ENCODE measurements at regions not wholly inside any gene's neighbourhood (a gene's known extent, or its start where the extent isn't known, plus 50 kb on each side); places are given as distances from the start of the nearest gene placed in this dataset.

GRCh38 chr6:82118150-82118562, 129.4 kb downstream of the IBTK start:
- no peaks in the 10 kb centered on the region for H3K36me3 ChIP-seq (ENCODE audit: control insufficient read depth, low read length)
- no peaks in the 10 kb centered on the region for H3K27me3 ChIP-seq (ENCODE audit: control insufficient read depth, low read length)
- no peak overlapping the region for H3K4me2 ChIP-seq (ENCODE audit: low read length)
- no peaks in the 10 kb centered on the region for H3K9me3 ChIP-seq (ENCODE audit: control insufficient read depth, insufficient read depth, low read length)
- no peaks in the 10 kb centered on the region for H4K20me1 ChIP-seq (ENCODE audit: control insufficient read depth, insufficient read depth, low read depth, low read length)
- TF ChIP-seq, protein P1, sequence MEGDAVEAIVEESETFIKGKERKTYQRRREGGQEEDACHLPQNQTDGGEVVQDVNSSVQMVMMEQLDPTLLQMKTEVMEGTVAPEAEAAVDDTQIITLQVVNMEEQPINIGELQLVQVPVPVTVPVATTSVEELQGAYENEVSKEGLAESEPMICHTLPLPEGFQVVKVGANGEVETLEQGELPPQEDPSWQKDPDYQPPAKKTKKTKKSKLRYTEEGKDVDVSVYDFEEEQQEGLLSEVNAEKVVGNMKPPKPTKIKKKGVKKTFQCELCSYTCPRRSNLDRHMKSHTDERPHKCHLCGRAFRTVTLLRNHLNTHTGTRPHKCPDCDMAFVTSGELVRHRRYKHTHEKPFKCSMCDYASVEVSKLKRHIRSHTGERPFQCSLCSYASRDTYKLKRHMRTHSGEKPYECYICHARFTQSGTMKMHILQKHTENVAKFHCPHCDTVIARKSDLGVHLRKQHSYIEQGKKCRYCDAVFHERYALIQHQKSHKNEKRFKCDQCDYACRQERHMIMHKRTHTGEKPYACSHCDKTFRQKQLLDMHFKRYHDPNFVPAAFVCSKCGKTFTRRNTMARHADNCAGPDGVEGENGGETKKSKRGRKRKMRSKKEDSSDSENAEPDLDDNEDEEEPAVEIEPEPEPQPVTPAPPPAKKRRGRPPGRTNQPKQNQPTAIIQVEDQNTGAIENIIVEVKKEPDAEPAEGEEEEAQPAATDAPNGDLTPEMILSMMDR (IDR thresholded peaks at IDR 0.05; ENCODE audit: low read depth, low read length, poor library complexity, severe bottlenecking): no peak
- TF ChIP-seq EZH2phosphoT487 (IDR thresholded peaks at IDR 0.05; ENCODE audit: borderline replicate concordance, low read length): no peak
- H3K4me3 ChIP-seq (ENCODE audit: low read length): no peak overlapping the region
- no peaks in the 10 kb centered on the region for H3K4me1 ChIP-seq (ENCODE audit: control insufficient read depth, low read length)
- H3F3A ChIP-seq (ENCODE audit: control insufficient read depth, insufficient read depth): no peaks in the 10 kb centered on the region
- no peaks in the 10 kb centered on the region for H3K79me2 ChIP-seq (ENCODE audit: control insufficient read depth, low read length)
- H3K27ac ChIP-seq (ENCODE audit: low read depth, low read length): no peak overlapping the region
- H3K9me2 ChIP-seq (replicated peaks; ENCODE audit: control insufficient read depth, low read length): no peaks in the 10 kb centered on the region

DNA sequence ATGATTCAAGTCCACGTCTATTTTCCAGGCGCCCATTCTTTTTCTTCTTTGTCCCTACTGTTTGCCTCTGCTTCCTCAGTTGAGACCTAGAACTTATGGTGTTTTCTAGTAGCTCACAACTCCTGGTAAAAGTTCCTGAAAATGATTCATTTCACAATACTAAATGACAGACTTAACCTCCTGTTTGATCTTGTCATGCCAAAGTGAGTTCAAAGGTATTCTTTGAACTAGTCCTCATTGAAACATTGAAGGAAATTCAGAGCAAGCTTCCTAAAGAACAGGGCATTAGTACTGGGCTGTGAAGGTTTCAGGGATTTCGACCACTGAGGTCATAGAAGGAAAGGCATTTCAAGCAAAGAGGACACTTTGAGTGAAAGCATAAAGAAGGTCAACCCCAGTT, 132.8 kb downstream of the IBTK start:
- Histone ChIP-seq H3K4me1 (ENCODE audit: control insufficient read depth, low read length) (no peaks in the 10 kb centered on the region), H3K4me3 (ENCODE audit: low read length) (no peak overlapping the region), H3K9me2 (replicated peaks; ENCODE audit: control insufficient read depth, low read length) (no peaks in the 10 kb centered on the region), H3K27me3 (ENCODE audit: control insufficient read depth, low read length) (no peaks in the 10 kb centered on the region), H3K27ac (ENCODE audit: low read depth, low read length) (no peak overlapping the region), H3F3A (ENCODE audit: control insufficient read depth, insufficient read depth) (no peaks in the 10 kb centered on the region), H4K20me1 (ENCODE audit: control insufficient read depth, insufficient read depth, low read depth, low read length) (no peaks in the 10 kb centered on the region), H3K79me2 (ENCODE audit: control insufficient read depth, low read length) (no peaks in the 10 kb centered on the region), H3K4me2 (ENCODE audit: low read length) (no peak overlapping the region), H3K36me3 (ENCODE audit: control insufficient read depth, low read length) (no peaks in the 10 kb centered on the region), H3K9me3 (ENCODE audit: control insufficient read depth, insufficient read depth, low read length) (no peaks in the 10 kb centered on the region)
- TF ChIP-seq, protein P1 (IDR thresholded peaks at IDR 0.05; ENCODE audit: low read depth, low read length, poor library complexity, severe bottlenecking): no peak
- TF ChIP-seq EZH2phosphoT487 (IDR thresholded peaks at IDR 0.05; ENCODE audit: borderline replicate concordance, low read length): no peak

DNA sequence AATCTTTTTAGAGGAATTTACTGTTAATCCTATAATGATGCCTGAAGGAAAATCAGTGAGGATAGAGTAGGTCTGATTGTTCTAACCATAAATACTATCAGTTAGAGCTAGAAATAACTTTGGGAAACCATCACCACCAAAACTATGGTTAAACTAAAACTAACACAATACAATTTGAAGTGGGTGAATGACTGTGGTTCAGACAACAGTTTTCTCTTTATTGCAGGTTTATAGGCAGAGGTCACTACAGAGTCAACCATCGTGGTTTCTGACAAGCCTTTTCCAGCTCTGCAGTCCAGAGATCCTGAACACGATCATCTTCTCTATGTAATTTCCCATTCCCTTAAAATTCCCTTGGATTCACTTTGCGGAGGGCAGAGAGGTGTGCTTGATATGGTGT, 134.3 kb downstream of the IBTK start:
- Histone ChIP-seq H3K36me3 (ENCODE audit: control insufficient read depth, low read length) (no peaks in the 10 kb centered on the region), H3F3A (ENCODE audit: control insufficient read depth, insufficient read depth) (no peaks in the 10 kb centered on the region), H3K4me2 (ENCODE audit: low read length) (no peak overlapping the region), H3K27me3 (ENCODE audit: control insufficient read depth, low read length) (no peaks in the 10 kb centered on the region), H3K79me2 (ENCODE audit: control insufficient read depth, low read length) (no peaks in the 10 kb centered on the region), H3K9me2 (replicated peaks; ENCODE audit: control insufficient read depth, low read length) (no peaks in the 10 kb centered on the region), H4K20me1 (ENCODE audit: control insufficient read depth, insufficient read depth, low read depth, low read length) (no peaks in the 10 kb centered on the region), H3K9me3 (ENCODE audit: control insufficient read depth, insufficient read depth, low read length) (no peaks in the 10 kb centered on the region), H3K27ac (ENCODE audit: low read depth, low read length) (no peak overlapping the region), H3K4me3 (ENCODE audit: low read length) (no peak overlapping the region), H3K4me1 (ENCODE audit: control insufficient read depth, low read length) (no peaks in the 10 kb centered on the region)
- TF ChIP-seq, protein P1 (IDR thresholded peaks at IDR 0.05; ENCODE audit: low read depth, low read length, poor library complexity, severe bottlenecking): no peak
- TF ChIP-seq EZH2phosphoT487 (IDR thresholded peaks at IDR 0.05; ENCODE audit: borderline replicate concordance, low read length): no peak

- Histone ChIP-seq H3K9me3 (ENCODE audit: control insufficient read depth, insufficient read depth, low read length) (no peaks in the 10 kb centered on the region), H3K4me1 (ENCODE audit: control insufficient read depth, low read length) (no peaks in the 10 kb centered on the region), H3F3A (ENCODE audit: control insufficient read depth, insufficient read depth) (no peaks in the 10 kb centered on the region), H3K27ac (ENCODE audit: low read depth, low read length) (no peak overlapping the region), H3K9me2 (replicated peaks; ENCODE audit: control insufficient read depth, low read length) (no peaks in the 10 kb centered on the region), H4K20me1 (ENCODE audit: control insufficient read depth, insufficient read depth, low read depth, low read length) (no peaks in the 10 kb centered on the region), H3K27me3 (ENCODE audit: control insufficient read depth, low read length) (no peaks in the 10 kb centered on the region), H3K79me2 (ENCODE audit: control insufficient read depth, low read length) (no peaks in the 10 kb centered on the region), H3K36me3 (ENCODE audit: control insufficient read depth, low read length) (no peaks in the 10 kb centered on the region), H3K4me2 (ENCODE audit: low read length) (no peak overlapping the region), H3K4me3 (ENCODE audit: low read length) (no peak overlapping the region)
- TF ChIP-seq EZH2phosphoT487 (IDR thresholded peaks at IDR 0.05; ENCODE audit: borderline replicate concordance, low read length): no peak
- TF ChIP-seq, protein P1 (IDR thresholded peaks at IDR 0.05; ENCODE audit: low read depth, low read length, poor library complexity, severe bottlenecking): no peak
Measured at GRCh38 chr6:82111818-82112217, 135.7 kb downstream of the IBTK start.

All from DOHH2 (cell line).